NOMO-1 treated with DMSO at 0.1 percent for 48 hours (cell line): ENCODE measurements at regions not wholly inside any gene's neighbourhood (a gene's known extent, or its start where the extent isn't known, plus 50 kb on each side); places are given as distances from the start of the nearest gene placed in this dataset.

Source experiments
- DNase-seq: peaks from one replicate; lab custom pipeline; 2025; ENCODE audit not compliant: unreplicated experiment; lab: John Stamatoyannopoulos, UW

- DNase-seq = no peak
Observed at GRCh38 chr12:125267114-125267513, 201.9 kb downstream of the AACS start.

GRCh38 chr12:125269276-125269675, 204.0 kb downstream of the AACS start:
- DNase-seq = no peak

- DNase-seq = no peak
Observed at GRCh38 chr12:125271892-125272291, 206.7 kb downstream of the AACS start.

DNA sequence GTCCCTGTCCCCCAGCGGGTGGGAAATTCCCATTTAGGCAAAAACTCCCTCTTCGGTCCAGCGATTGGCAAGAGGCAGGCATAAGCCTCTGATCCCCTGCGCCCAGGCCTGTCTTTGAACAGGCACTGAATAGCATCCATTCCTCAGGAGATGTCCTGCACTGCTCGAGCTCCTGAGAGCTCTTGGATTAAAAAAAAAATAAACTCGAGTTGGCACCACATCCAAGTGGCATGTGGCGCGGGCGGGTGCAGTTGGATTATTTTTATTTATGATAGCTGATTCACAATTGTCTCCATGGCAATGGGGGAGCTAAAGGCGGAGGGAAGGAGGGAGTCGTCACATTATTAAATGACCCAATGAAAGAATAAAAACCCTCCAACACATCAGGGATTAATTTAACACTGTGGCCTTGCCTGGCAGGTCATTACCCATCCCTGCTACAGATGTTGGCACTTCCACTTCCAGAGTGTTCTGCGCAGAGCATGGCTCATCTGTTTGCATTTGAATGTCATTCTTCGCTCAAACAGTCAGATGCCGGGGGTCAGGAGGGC, 207.2 kb downstream of the AACS start:
- no peak for DNase-seq

GRCh38 chr12:125276567-125276966, 211.3 kb downstream of the AACS start:
- no peak for DNase-seq

GRCh38 chr12:125280482-125281377, 215.5 kb downstream of the AACS start:
- no peak for DNase-seq

DNA sequence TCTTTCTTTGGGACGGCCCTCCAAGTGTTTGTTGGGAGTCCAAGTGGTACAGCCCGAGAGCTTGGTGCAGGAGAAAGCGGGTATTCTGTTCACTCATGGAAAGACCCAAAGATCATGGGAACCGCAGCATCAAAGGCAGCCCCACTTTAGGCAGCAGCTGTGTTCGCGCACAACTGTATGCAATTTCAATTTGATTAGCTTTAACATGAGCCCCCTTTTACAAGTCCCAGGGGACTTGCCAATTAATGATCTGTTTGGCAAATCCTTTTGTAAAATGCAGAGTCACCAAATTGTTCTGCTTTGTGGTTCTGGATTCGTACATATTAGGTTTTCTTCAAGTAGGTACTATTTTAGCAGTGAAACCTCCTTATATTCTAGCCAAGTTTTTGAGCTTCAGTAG, 217.7 kb downstream of the AACS start:
- DNase-seq = no peak

GRCh38 chr12:125283521-125283920, 218.3 kb downstream of the AACS start:
- no peak for DNase-seq

GRCh38 chr12:125284087-125284486, 218.9 kb downstream of the AACS start:
- DNase-seq = no peak

GRCh38 chr12:125284945-125285685, 219.9 kb downstream of the AACS start:
- no peak for DNase-seq

DNA sequence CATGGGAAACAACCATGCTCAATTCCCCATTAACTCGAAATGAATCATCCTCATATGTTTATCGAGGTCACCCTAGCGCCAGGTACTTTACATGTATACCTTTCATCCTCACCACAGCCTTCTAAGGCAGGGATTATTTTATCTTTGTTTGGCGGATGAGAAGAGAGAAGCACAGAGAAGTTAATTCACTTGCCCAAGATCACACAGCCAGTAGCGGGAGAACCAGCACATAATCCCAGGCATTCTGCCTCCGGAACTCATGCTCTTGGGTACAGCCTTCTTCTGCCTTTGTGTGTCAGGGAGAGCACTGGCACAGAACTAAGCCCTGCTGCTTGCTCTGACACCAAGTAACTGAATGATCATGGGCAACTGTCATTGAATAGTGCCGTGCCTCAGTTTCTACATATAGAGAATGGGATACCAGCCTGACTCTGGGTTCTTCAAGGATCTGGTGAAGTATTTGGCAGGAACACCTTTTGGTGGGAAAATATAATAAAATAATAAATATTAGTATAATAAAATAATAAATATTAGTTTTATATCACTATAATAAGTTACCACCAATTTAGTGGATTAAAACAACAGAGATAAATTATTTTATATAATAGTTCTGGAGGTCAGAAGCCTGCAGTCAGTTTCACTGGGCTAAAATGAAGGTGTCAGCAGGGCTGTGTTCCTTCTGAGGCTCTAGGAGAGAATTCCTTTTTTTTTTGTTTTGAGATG, 220.9 kb downstream of the AACS start:
- no peak for DNase-seq

GRCh38 chr12:125287155-125287847, 222.1 kb downstream of the AACS start:
- DNase-seq = no peak

DNA sequence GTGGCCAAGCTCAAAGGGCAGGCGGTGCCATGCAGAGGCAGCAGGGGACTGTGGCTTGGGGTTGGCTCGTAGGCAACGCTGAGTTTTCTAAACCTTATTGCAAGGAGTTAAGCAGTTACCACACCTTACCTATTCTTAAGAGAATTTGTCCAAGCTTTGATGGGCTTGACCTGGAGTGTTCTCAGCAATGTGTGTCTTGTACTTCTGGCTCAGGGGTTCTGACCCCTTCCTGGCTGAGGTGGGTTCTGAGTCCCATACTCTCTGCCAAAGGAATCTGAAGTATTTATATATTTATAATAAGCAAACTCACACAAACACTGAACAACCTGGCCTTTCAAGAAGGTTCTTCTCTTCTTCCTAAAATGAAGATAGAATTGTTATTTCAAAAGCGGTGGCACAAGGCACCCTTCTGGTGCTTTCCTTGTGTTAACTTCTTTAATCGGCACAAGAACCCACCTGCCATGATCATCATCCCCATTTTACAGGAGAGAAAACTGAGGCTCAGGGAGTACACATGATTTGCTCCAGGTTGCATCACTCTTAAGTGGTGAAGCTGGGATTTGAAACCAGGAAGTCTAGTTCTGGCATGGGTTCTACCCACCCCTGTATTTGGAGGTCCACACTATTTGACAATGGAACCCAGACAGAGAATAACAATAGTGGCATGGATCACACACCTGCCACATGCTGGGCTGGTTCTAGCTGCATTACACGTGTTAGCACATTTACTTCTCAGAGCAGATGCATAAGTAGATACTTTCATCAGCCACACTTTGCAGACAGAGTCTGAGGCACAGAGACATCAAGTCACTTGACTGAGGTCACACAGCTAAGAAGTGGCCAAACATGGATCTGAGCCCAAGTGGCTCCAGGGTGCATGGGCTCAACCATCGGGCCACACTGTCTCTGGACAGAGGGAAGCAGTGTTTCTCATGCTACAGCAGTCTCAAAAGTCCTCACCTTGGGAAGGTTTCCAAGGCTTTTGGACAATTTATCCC, 224.0 kb downstream of the AACS start:
- DNase-seq = no peak

- DNase-seq = no peak
Observed at GRCh38 chr12:125289970-125290369, 224.7 kb downstream of the AACS start.

GRCh38 chr12:125292700-125293099, 227.5 kb downstream of the AACS start:
- DNase-seq = no peak

GRCh38 chr12:125295550-125295949, 230.3 kb downstream of the AACS start:
- DNase-seq = no peak

- no peak for DNase-seq
Observed at GRCh38 chr12:125296701-125297100, 231.5 kb downstream of the AACS start.

- DNase-seq = no peak
Observed at GRCh38 chr12:125299840-125300239, 234.6 kb downstream of the AACS start.

DNA sequence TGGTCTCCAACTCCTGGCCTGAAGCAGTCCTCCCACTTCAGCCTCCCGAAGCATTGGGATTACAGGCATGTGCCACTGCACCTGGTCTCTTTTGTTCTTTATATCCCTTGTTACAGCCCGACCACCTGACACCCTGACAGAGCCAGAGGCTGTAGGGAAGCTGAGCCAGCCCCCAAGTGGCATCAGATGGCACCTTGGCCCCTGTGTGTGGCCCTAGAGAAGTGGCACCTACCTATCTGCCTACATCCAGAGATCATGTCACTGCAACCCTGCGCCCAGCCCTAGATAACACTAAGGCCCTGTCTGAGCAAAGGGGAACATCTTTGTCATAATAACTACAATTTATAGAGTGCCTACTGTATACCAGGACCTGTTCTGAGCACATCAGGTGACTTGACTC, 235.0 kb downstream of the AACS start:
- DNase-seq = no peak

DNA sequence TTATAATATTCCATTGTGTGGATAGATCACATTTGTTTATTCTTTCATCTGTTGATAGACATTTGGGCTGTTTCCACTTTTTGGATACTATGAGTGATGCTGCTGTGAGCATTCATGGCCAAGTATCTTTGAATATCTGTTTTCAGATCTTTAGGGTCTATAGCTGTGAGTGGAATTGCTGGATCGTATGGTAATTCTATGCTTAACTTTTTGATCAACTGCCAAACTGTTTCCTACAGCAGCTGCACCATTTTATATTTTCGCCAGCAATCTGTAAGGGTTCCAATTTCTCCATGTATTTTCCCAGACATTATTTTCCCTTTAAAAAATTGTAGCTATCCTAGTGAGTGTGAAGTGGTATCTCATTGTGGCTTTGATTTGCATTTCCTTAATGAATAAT, 238.1 kb downstream of the AACS start:
- DNase-seq = no peak
